Lower leg skin (tissue), 4 donors: ENCODE measurements at regions not wholly inside any gene's neighbourhood (a gene's known extent, or its start where the extent isn't known, plus 50 kb on each side); places are given as distances from the start of the nearest gene placed in this dataset.

Experiments used
- DNase-seq, 2 donors: peaks; one replicate each; pipeline ENCODE4 v3.0.0-alpha.2; 2019; ENCODE audit warnings: low spot score in 2 of 2
- H3K4me3 ChIP-seq: fragments of 200-600 bp; sonication (generic); 2 replicates; pipeline ENCODE4 v1.5.1; 2017; ENCODE audit warnings: mild to moderate bottlenecking, low read depth; ENCODE audit not compliant: poor library complexity, severe bottlenecking
- CTCF ChIP-seq, 3 donors: fragments of 450-650 bp; IDR thresholded peaks; one replicate each; pipeline ENCODE4 v1.5.1; 2016; ENCODE audit warnings: antibody characterized with exemption in 3 of 3, mild to moderate bottlenecking in 3 of 3, moderate library complexity in 2 of 3
- POLR2A ChIP-seq, 2 donors: fragments of 450-650 bp; IDR thresholded peaks; one replicate each; pipeline ENCODE4 v1.6.1; 2016 to 2017; ENCODE audit warnings: antibody characterized with exemption in 2 of 2, mild to moderate bottlenecking in 1 of 2, moderate library complexity in 1 of 2
- WGBS, 2 donors: methylation state at CpG; one replicate each; pipeline ENCODE4 v1.1.5; 2018; 5-methylcytosine and 5-hydroxymethylcytosine counted together
- intact Hi-C: fragments of 100-400 bp; cut with DNase I; formaldehyde crosslinking; loops from one replicate; pipeline ENCODE4 v1.15.0; 2023; ENCODE audit warnings: low total_unique reads

- TF ChIP-seq CTCF (IDR thresholded peaks at IDR 0.05): no peak
- TF ChIP-seq POLR2A (IDR thresholded peaks at IDR 0.05): no peak
- WGBS, 2 donors: 86 to 93% methylated on average over 2 of the region's 2 CpGs
- intact Hi-C loops: no loop called here
- no peak for DNase-seq
- no peak overlapping the region for H3K4me3 ChIP-seq
These were observed 381.9 kb upstream of the EPHA7 start for GRCh38 chr6:93801101-93801847.

GRCh38 chr6:93799226-93799625 is 379.9 kb upstream of the EPHA7 start:
- no peak overlapping the region for H3K4me3 ChIP-seq
- 56 to 62% methylated on average over 3 of the region's 3 CpGs for WGBS, 2 donors
- intact Hi-C loops: no loop called here
- TF ChIP-seq CTCF (IDR thresholded peaks at IDR 0.05) (no peak), POLR2A (IDR thresholded peaks at IDR 0.05) (no peak)
- DNase-seq: no peak

GRCh38 chr6:93794166-93794565 is 374.8 kb upstream of the EPHA7 start:
- no peak for DNase-seq
- intact Hi-C loops: no loop called here
- H3K4me3 ChIP-seq: no peak overlapping the region
- TF ChIP-seq CTCF (IDR thresholded peaks at IDR 0.05) (no peak), POLR2A (IDR thresholded peaks at IDR 0.05) (no peak)

GRCh38 chr6:93792746-93793145 is 373.4 kb upstream of the EPHA7 start:
- intact Hi-C loops: no loop called here
- TF ChIP-seq POLR2A (IDR thresholded peaks at IDR 0.05) (no peak), CTCF (IDR thresholded peaks at IDR 0.05) (no peak)
- 85 to 93% methylated on average over 4 of the region's 4 CpGs for WGBS, 2 donors

GRCh38 chr6:93790981-93791380 is 371.6 kb upstream of the EPHA7 start:
- TF ChIP-seq CTCF (IDR thresholded peaks at IDR 0.05): no peak
- TF ChIP-seq POLR2A (IDR thresholded peaks at IDR 0.05): no peak
- intact Hi-C loops: no loop called here
- DNase-seq: no peak
- H3K4me3 ChIP-seq: no peak overlapping the region
- 66 to 71% methylated on average over 1 of the region's 1 CpG for WGBS, 2 donors

More at GRCh38 chr6:93792746-93793145, 373.4 kb upstream of the EPHA7 start:
- H3K4me3 ChIP-seq: no peak overlapping the region
- DNase-seq: no peak

GRCh38 chr6:93789532-93789931 is 370.2 kb upstream of the EPHA7 start:
- H3K4me3 ChIP-seq: no peak overlapping the region
- 91 to 95% methylated on average over 2 of the region's 2 CpGs for WGBS, 2 donors
- intact Hi-C loops: no loop called here
- TF ChIP-seq POLR2A (IDR thresholded peaks at IDR 0.05): no peak
- no peak for TF ChIP-seq CTCF (IDR thresholded peaks at IDR 0.05)
- DNase-seq: no peak
